SK-N-SH (cell line): ENCODE measurements at regions not wholly inside any gene's neighbourhood (a gene's known extent, or its start where the extent isn't known, plus 50 kb on each side); places are given as distances from the start of the nearest gene placed in this dataset.

Experiments used
- CTCF ChIA-PET: fragments of 300-600, 350-600 bp; formaldehyde crosslinking; extraction: SDS; loops from one replicate; lab custom pipeline; 2021; lab: Yijun Ruan, JAX
- POLR2A ChIA-PET: fragments of 350-600 bp; sonication (Branson Sonifier 250); formaldehyde crosslinking; extraction: SDS; loops from one replicate; lab custom pipeline; 2020; ENCODE audit warnings: antibody characterized with exemption, inconsistent platforms; lab: Yijun Ruan, JAX
- DNase-seq: peaks from one replicate; pipeline ENCODE4 v3.0.0; 2012
- H2AFZ ChIP-seq: fragments of 200-600 bp; sonication (generic); 2 replicates; pipeline ENCODE4 v1.8.1; 2016; ENCODE audit warnings: antibody characterized with exemption, mild to moderate bottlenecking, low read depth
- H3F3A ChIP-seq: fragments of 200-600 bp; sonication (generic); replicated peaks from 2 replicates; pipeline ENCODE3; 2016; ENCODE audit warnings: antibody characterized with exemption, mild to moderate bottlenecking; ENCODE audit not compliant: insufficient read depth
- H3K27ac ChIP-seq, 2 experiments: fragments of 200-500 bp in 1 of 2; fragments of 200-600 bp in 1 of 2; sonication (Bioruptor generic) in 1 of 2; sonication (generic), shearing (Covaris generic) in 1 of 2; 2 replicates each; pipeline versions ENCODE4 v1.5.1 to v1.6.1; 2014 to 2016; ENCODE audit warnings: low read depth in 2 of 2, inconsistent platforms in 1 of 2, low read length in 1 of 2, mild to moderate bottlenecking in 1 of 2, mixed read lengths in 1 of 2
- H3K27me3 ChIP-seq: fragments of 200-600 bp; sonication (generic), shearing (Covaris generic); 2 replicates; pipeline ENCODE4 v1.6.1; 2016; ENCODE audit warnings: mixed run types; ENCODE audit not compliant: insufficient read depth
- H3K36me3 ChIP-seq, 2 experiments: fragments of 200-500 bp in 1 of 2; fragments of 200-600 bp in 1 of 2; sonication (Bioruptor generic) in 1 of 2; sonication (generic) in 1 of 2; replicated peaks in 1 of 2; 2 replicates each; pipeline versions ENCODE3 to v1.5.1; 2014 to 2016; ENCODE audit warnings: low read length in 1 of 2, mild to moderate bottlenecking in 1 of 2; ENCODE audit not compliant: insufficient read depth in 2 of 2, control insufficient read depth in 1 of 2
- H3K4me1 ChIP-seq, 2 experiments: fragments of 200-500 bp in 1 of 2; fragments of 200-600 bp in 1 of 2; sonication (Bioruptor generic) in 1 of 2; sonication (generic), shearing (Covaris generic) in 1 of 2; 2 replicates each; pipeline versions ENCODE4 v1.5.1 to v1.6.1; 2014 to 2016; ENCODE audit warnings: low read depth in 1 of 2, low read length in 1 of 2, mixed run types in 1 of 2; ENCODE audit not compliant: insufficient read depth in 2 of 2, control insufficient read depth in 1 of 2
- H3K4me2 ChIP-seq: fragments of 200-600 bp; sonication (generic), shearing (Covaris generic); 2 replicates; pipeline ENCODE4 v1.6.1; 2017; ENCODE audit warnings: mixed run types
- H3K4me3 ChIP-seq, 2 experiments: fragments of 200-500 bp in 1 of 2; fragments of 200-600 bp in 1 of 2; sonication (Bioruptor generic) in 1 of 2; sonication (generic), shearing (Covaris generic) in 1 of 2; 2 replicates each; pipeline versions ENCODE4 v1.5.1 to v1.8.1; 2014 to 2016; ENCODE audit warnings: low read depth in 2 of 2, inconsistent platforms in 1 of 2, low read length in 1 of 2, mild to moderate bottlenecking in 1 of 2, mixed read lengths in 1 of 2, moderate library complexity in 1 of 2
- H3K79me2 ChIP-seq: fragments of 200-600 bp; sonication (generic); 2 replicates; pipeline ENCODE4 v1.8.1; 2017; ENCODE audit warnings: mild to moderate bottlenecking; ENCODE audit not compliant: insufficient read depth
- H3K9ac ChIP-seq: fragments of 200-600 bp; sonication (generic); 2 replicates; pipeline ENCODE4 v1.6.1; 2017; ENCODE audit warnings: mixed run types
- H3K9me2 ChIP-seq: fragments of 200-600 bp; sonication (generic); 2 replicates; pipeline ENCODE4 v1.6.1; 2017; ENCODE audit warnings: mixed run types
- H3K9me3 ChIP-seq: fragments of 200-600 bp; sonication (generic); 2 replicates; pipeline ENCODE4 v1.6.1; 2017; ENCODE audit warnings: mixed run types, mild to moderate bottlenecking, moderate library complexity
- H4K20me1 ChIP-seq: fragments of 200-600 bp; sonication (generic); 2 replicates; pipeline ENCODE4 v1.6.1; 2017; ENCODE audit warnings: mild to moderate bottlenecking, mixed run types; ENCODE audit not compliant: insufficient read depth
- CHD2 ChIP-seq: fragments of 150-350 bp; IDR thresholded peaks from 2 replicates; pipeline ENCODE4 v1.6.1; 2018; ENCODE audit warnings: low read length; ENCODE audit not compliant: partially characterized antibody
- CTCF ChIP-seq: fragments of 200-600 bp; sonication (generic); IDR thresholded peaks from 2 replicates; pipeline ENCODE4 v1.6.1; 2017; ENCODE audit warnings: antibody characterized with exemption, mild to moderate bottlenecking, moderate library complexity
- EP300 ChIP-seq, 2 experiments: IDR thresholded peaks; 2 replicates each; pipeline versions ENCODE4 v1.4.0 to v1.6.1; 2012; ENCODE audit warnings: borderline replicate concordance in 1 of 2, low read depth in 1 of 2, low read length in 1 of 2
- EZH2phosphoT487 ChIP-seq: fragments of 200-600 bp; sonication (generic); IDR thresholded peaks from 2 replicates; pipeline ENCODE4 v1.6.1; 2017; ENCODE audit warnings: low read depth, mixed run types, mild to moderate bottlenecking, antibody characterized with exemption, moderate library complexity, borderline replicate concordance
- FOXJ3 ChIP-seq: sonication (generic); formaldehyde crosslinking; IDR thresholded peaks from 2 replicates; pipeline ENCODE4 v1.5.1; 2020; ENCODE audit warnings: mild to moderate bottlenecking, missing genetic modification reagents
- FOXM1 ChIP-seq: IDR thresholded peaks from 2 replicates; pipeline ENCODE4 v1.4.0; 2012; ENCODE audit warnings: low read depth, mild to moderate bottlenecking
- GATA2 ChIP-seq: sonication (generic); formaldehyde crosslinking; IDR thresholded peaks from 2 replicates; pipeline ENCODE4 v1.5.0; 2020; ENCODE audit warnings: mild to moderate bottlenecking, missing genetic modification reagents
- IRF3 ChIP-seq: fragments of 150-350 bp; IDR thresholded peaks from 2 replicates; pipeline ENCODE4 v1.6.1; 2016; ENCODE audit warnings: mild to moderate bottlenecking, low read depth, low read length
- NRF1 ChIP-seq: IDR thresholded peaks from 2 replicates; pipeline ENCODE4 v1.6.1; 2012; ENCODE audit warnings: low read depth, mild to moderate bottlenecking, low read length
- PBX3 ChIP-seq: IDR thresholded peaks from 2 replicates; pipeline ENCODE4; 2012
- POLR2AphosphoS5 ChIP-seq: IDR thresholded peaks from 2 replicates; pipeline ENCODE4 v1.6.1; 2012; ENCODE audit warnings: low read depth, low read length
- REST ChIP-seq: IDR thresholded peaks from 2 replicates; pipeline ENCODE4 v1.6.1; 2012; ENCODE audit warnings: mild to moderate bottlenecking, low read depth, low read length, moderate library complexity
- RXRA ChIP-seq: IDR thresholded peaks from 2 replicates; pipeline ENCODE4 v1.4.0; 2012; ENCODE audit warnings: low read depth, mild to moderate bottlenecking, borderline replicate concordance
- SMC3 ChIP-seq: IDR thresholded peaks from 2 replicates; pipeline ENCODE4 v1.6.1; 2012; ENCODE audit warnings: low read depth, low read length, improper control_type of control experiment
- TEAD4 ChIP-seq: IDR thresholded peaks from 2 replicates; pipeline ENCODE4 v1.4.0; 2012; ENCODE audit warnings: mild to moderate bottlenecking, borderline replicate concordance; ENCODE audit not compliant: insufficient read depth
- USF2 ChIP-seq: fragments of 150-350 bp; IDR thresholded peaks from 2 replicates; pipeline ENCODE4 v1.6.1; 2017; ENCODE audit warnings: antibody characterized with exemption, low read length, low read depth, borderline replicate concordance
- ZBTB33 ChIP-seq: IDR thresholded peaks from 2 replicates; pipeline ENCODE4 v1.4.0; 2012; ENCODE audit warnings: low read depth, borderline replicate concordance

- TF ChIP-seq ZBTB33 = no peak
Observed at GRCh38 chr20:11982955-11983470, 65.3 kb downstream of the BTBD3 start (continued).

- no peaks in the 10 kb centered on the region for H3F3A ChIP-seq
- H3K4me3 ChIP-seq = no peak overlapping the region
- POLR2A ChIA-PET = no interaction called here
- no peaks in the 10 kb centered on the region for H3K9me2 ChIP-seq
- H3K4me2 ChIP-seq = no peak overlapping the region
- no peaks in the 10 kb centered on the region for H3K36me3 ChIP-seq
- H2AFZ ChIP-seq = no peak overlapping the region
- H3K9me3 ChIP-seq = no peaks in the 10 kb centered on the region
- no peaks in the 10 kb centered on the region for H4K20me1 ChIP-seq
- no peaks in the 10 kb centered on the region; the same call in 1 of the 2 replicates for H3K27me3 ChIP-seq
- CTCF ChIA-PET = no interaction called here
- no peaks in the 10 kb centered on the region for H3K79me2 ChIP-seq
- no peak for DNase-seq
- no peak overlapping the region for H3K9ac ChIP-seq
- H3K4me1 ChIP-seq = no peaks in the 10 kb centered on the region
- no peak overlapping the region for H3K27ac ChIP-seq
- TF ChIP-seq TEAD4 = no peak
- TF ChIP-seq PBX3 = no peak
- TF ChIP-seq SMC3 = no peak
- no peak for TF ChIP-seq EP300 (IDR thresholded peaks at IDR 0.05; ENCODE audit: borderline replicate concordance in 1 of 2, low read depth in 1 of 2, low read length in 1 of 2)
- no peak for TF ChIP-seq ZBTB33
- TF ChIP-seq NRF1 = no peak
- TF ChIP-seq CTCF = no peak
- no peak for TF ChIP-seq POLR2AphosphoS5
- no peak for TF ChIP-seq USF2
- TF ChIP-seq REST = no peak
- TF ChIP-seq RXRA = no peak
- no peak for TF ChIP-seq EZH2phosphoT487
- no peak for TF ChIP-seq CHD2
- no peak for TF ChIP-seq IRF3
- no peak for TF ChIP-seq GATA2 (CRISPR knock-in tag)
- no peak for TF ChIP-seq FOXJ3 (CRISPR knock-in tag)
- no peak for TF ChIP-seq FOXM1
Observed at GRCh38 chr20:11986954-11987353, 69.3 kb downstream of the BTBD3 start.
